Osteocyte (in vitro differentiated cells): ENCODE measurements at regions not wholly inside any gene's neighbourhood (a gene's known extent, or its start where the extent isn't known, plus 50 kb on each side); places are given as distances from the start of the nearest gene placed in this dataset.

Source experiments
- DNase-seq: peaks from one replicate; pipeline ENCODE4 v3.0.0; 2021; ENCODE audit warnings: mixed read lengths; ENCODE audit not compliant: unreplicated experiment; ENCODE audit errors: extremely low spot score
- H3K27ac Mint-ChIP-seq: one replicate; pipeline ENCODE4 v1.8.0; 2021; ENCODE audit warnings: mild to moderate bottlenecking, mixed read lengths; ENCODE audit not compliant: unreplicated experiment
- H3K27me3 Mint-ChIP-seq: one replicate; pipeline ENCODE4 v1.8.0; 2021; ENCODE audit warnings: mixed read lengths; ENCODE audit not compliant: unreplicated experiment
- H3K36me3 Mint-ChIP-seq: one replicate; pipeline ENCODE4 v1.8.0; 2021; ENCODE audit warnings: mixed read lengths; ENCODE audit not compliant: unreplicated experiment
- H3K4me1 Mint-ChIP-seq: one replicate; pipeline ENCODE4 v1.8.0; 2021; ENCODE audit warnings: mixed read lengths; ENCODE audit not compliant: unreplicated experiment
- H3K4me3 Mint-ChIP-seq: one replicate; pipeline ENCODE4 v1.8.0; 2021; ENCODE audit warnings: mild to moderate bottlenecking, moderate library complexity, mixed read lengths; ENCODE audit not compliant: unreplicated experiment
- H3K9me3 Mint-ChIP-seq: one replicate; pipeline ENCODE4 v1.8.0; 2021; ENCODE audit warnings: mixed read lengths; ENCODE audit not compliant: unreplicated experiment
- TF ChIP-seq, protein P1 (sequence below): fragments of 200-600 bp; sonication (generic); IDR thresholded peaks from 2 replicates; pipeline ENCODE4 v1.5.0; 2021; ENCODE audit warnings: antibody characterized with exemption, mild to moderate bottlenecking, moderate library complexity

DNA sequence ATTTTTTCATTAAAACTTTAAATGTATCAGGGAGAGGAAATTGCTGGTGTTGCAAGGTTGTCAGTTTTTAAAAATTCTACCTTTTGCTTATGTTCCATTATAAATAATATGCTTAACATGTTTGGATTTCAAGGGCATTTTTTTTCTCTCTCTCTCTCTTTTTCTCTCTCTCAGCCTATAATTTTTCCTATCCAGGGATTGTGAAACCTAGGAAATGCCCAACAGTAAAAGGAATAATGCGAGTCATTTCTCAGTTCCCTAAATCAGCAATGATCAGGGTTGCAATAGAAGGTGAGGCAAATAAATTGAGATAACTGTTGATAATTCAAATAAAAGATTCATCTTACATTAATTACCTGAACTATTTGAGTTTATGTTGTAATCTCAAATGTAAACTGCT lies 53.2 kb upstream of the IFNGR1 start:
- H3K4me3 Mint-ChIP-seq, result no peak overlapping the region
- peaks cover 23% of the 10 kb centered on the region for H3K27me3 Mint-ChIP-seq
- no peak for DNase-seq
- H3K27ac Mint-ChIP-seq, result no peak overlapping the region
- peaks cover 6% of the 10 kb centered on the region for H3K4me1 Mint-ChIP-seq
- H3K9me3 Mint-ChIP-seq, result no peaks in the 10 kb centered on the region
- TF ChIP-seq, protein P1, sequence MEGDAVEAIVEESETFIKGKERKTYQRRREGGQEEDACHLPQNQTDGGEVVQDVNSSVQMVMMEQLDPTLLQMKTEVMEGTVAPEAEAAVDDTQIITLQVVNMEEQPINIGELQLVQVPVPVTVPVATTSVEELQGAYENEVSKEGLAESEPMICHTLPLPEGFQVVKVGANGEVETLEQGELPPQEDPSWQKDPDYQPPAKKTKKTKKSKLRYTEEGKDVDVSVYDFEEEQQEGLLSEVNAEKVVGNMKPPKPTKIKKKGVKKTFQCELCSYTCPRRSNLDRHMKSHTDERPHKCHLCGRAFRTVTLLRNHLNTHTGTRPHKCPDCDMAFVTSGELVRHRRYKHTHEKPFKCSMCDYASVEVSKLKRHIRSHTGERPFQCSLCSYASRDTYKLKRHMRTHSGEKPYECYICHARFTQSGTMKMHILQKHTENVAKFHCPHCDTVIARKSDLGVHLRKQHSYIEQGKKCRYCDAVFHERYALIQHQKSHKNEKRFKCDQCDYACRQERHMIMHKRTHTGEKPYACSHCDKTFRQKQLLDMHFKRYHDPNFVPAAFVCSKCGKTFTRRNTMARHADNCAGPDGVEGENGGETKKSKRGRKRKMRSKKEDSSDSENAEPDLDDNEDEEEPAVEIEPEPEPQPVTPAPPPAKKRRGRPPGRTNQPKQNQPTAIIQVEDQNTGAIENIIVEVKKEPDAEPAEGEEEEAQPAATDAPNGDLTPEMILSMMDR, result no peak
- no peaks in the 10 kb centered on the region for H3K36me3 Mint-ChIP-seq

DNA sequence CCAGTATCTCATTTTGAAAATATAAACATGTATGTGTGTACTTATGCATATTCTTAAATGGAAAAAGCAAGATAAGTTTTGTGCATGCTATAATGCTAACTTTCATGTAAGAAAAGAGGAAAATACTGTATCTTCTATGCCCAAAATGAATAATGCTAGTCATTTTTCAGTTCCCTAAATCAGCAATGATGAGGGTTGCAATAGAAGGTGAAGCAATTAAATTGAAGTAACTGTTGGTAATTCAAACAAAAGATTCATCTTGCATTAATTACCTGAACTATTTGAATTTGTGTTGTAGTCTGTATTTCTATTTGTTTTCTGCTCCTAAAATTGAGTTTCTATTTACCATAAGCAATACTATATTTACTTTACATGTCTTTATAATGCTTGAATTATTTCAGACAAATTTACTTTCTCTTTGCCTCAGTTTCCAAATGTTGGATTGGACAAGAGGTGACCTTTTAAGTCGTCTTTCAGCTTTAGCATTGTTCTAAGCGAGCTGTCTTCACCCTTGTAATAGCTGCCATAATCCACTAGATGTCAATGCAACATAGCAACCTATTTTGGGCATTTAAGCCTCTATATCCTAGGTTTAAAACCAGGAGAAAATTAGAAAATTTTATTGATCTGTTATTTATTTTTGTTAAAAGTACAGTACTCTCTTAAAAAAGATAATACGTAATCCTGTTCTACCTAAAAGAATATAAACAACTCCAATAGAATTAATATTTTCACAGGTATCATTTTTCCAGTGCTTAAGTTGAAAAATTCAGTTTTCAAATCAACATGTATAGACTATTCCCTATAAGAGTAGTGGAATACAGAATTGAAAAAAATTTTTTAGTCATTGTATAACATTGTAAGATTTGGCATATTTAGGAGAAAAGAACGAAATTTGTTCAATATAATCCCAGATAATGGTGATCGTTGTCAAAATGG lies 52.3 kb upstream of the IFNGR1 start:
- no peak for DNase-seq
- peaks cover 23% of the 10 kb centered on the region for H3K27me3 Mint-ChIP-seq
- TF ChIP-seq, protein P1, result peak; percentile 87
- H3K4me3 Mint-ChIP-seq, result no peak overlapping the region
- H3K4me1 Mint-ChIP-seq, result peaks cover 4% of the 10 kb centered on the region
- no peak overlapping the region for H3K27ac Mint-ChIP-seq
- no peaks in the 10 kb centered on the region for H3K9me3 Mint-ChIP-seq
- H3K36me3 Mint-ChIP-seq, result no peaks in the 10 kb centered on the region

DNA sequence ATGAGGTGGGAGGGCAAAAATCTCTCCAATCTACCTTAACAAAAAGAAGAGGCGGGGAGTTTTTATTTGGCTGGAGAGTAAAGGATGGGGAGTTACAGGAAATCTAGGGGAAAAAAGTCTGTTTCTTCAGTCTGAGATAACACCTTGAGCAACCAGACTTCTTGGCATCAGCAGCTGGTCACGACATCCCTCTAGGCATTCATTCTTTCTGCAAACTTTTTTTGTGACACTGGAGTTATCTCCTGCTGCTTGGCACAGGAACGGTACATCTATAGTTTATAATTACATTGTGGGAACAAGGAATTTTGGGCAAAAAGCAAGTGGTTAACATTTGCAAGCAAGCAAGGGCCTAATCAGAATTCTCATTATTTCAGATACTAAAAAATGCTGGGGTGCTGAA lies 50.6 kb upstream of the IFNGR1 start:
- Mint-ChIP-seq H3K27me3 (peaks cover 30% of the 10 kb centered on the region), H3K4me1 (peaks cover 14% of the 10 kb centered on the region), H3K4me3 (no peak overlapping the region), H3K9me3 (peaks cover 4% of the 10 kb centered on the region), H3K27ac (no peak overlapping the region), H3K36me3 (no peaks in the 10 kb centered on the region)
- TF ChIP-seq, protein P1, result no peak
- DNase-seq, result no peak

DNA sequence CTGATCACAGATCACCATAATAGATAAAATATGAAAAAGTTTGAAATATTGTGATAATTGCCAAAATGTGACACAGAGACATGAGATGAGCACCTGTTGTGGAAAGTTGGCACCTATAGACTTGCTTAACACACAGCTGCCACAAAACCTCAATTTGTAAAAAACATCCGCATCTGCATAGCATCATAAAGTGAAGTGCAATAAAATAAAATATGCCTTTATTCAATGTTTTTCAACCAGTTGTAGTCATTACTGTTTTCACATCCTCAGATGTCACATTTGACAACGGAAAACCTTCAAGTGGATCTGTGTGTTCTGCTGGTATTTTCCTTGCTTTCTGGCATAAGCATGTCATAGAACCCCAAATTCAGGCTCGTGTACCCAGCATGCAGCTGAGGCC lies 50.2 kb upstream of the IFNGR1 start:
- H3K27me3 Mint-ChIP-seq, result peaks cover 30% of the 10 kb centered on the region
- H3K9me3 Mint-ChIP-seq, result peaks cover 4% of the 10 kb centered on the region
- TF ChIP-seq, protein P1, result no peak
- no peak for DNase-seq
- no peaks in the 10 kb centered on the region for H3K36me3 Mint-ChIP-seq
- no peak overlapping the region for H3K4me3 Mint-ChIP-seq
- H3K27ac Mint-ChIP-seq, result no peak overlapping the region
- peaks cover 14% of the 10 kb centered on the region for H3K4me1 Mint-ChIP-seq
